ENCODE measurements at regions not wholly inside any gene's neighbourhood (a gene's known extent, or its start where the extent isn't known, plus 50 kb on each side); places are given as distances from the start of the nearest gene placed in this dataset.

DNA sequence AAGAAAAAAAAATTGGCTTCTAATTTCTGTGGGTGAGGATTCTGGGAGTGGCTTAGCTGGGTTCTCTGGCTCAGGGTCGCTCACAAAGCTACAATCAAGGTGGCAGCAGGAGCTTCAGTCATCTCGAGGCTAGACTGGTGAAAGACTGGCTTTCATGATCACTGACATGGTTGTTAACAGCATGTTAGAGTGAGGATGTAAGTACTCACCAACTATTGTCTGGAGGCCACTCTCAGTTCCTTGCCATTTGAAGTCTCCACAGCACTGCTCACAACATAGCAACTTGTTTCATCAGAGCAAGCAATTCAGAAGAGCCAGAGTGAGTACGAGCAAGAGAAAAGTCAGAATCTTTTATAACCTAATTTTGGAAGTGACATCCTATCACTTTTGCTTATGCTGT is 145.7 kb upstream of the PRSS16 start:
- TF ChIP-seq, protein P1, sequence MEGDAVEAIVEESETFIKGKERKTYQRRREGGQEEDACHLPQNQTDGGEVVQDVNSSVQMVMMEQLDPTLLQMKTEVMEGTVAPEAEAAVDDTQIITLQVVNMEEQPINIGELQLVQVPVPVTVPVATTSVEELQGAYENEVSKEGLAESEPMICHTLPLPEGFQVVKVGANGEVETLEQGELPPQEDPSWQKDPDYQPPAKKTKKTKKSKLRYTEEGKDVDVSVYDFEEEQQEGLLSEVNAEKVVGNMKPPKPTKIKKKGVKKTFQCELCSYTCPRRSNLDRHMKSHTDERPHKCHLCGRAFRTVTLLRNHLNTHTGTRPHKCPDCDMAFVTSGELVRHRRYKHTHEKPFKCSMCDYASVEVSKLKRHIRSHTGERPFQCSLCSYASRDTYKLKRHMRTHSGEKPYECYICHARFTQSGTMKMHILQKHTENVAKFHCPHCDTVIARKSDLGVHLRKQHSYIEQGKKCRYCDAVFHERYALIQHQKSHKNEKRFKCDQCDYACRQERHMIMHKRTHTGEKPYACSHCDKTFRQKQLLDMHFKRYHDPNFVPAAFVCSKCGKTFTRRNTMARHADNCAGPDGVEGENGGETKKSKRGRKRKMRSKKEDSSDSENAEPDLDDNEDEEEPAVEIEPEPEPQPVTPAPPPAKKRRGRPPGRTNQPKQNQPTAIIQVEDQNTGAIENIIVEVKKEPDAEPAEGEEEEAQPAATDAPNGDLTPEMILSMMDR (IDR thresholded peaks at IDR 0.05; ENCODE audit: control extremely low read depth, extremely low read depth, low read depth, missing control alignments), result no peak
- CTCF ChIA-PET, result interaction anchor here (1.0 to 1.9 kb wide), 5 partner anchors 10 to 507 kb away, joined by 3 to 5 read pairs (median 4); no protein-coding TSS in a partner anchor
- no peak for DNase-seq (ENCODE audit: extremely low spot score)
- POLR2A ChIA-PET, result no interaction called here

DNA sequence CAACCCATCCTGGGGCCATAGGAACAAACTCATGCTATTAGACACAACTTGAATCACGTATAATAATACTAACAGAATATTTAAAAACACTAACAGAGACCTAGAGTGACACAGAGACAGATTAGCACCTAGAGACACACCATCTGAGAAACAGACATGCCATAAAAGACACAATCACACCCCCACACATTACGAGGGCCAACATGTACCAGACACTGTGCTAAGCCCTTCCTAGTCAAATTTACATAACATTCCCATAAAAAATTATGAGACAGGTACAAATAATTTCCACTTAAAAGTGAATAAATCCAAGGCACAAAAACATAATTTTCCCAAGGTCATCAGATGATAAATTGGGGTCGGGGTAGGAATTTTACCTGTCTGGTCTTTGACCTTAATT is 141.1 kb upstream of the PRSS16 start:
- DNase-seq (ENCODE audit: extremely low spot score), result no peak
- TF ChIP-seq, protein P1 (IDR thresholded peaks at IDR 0.05; ENCODE audit: control extremely low read depth, extremely low read depth, low read depth, missing control alignments), result no peak
- ChIA-PET POLR2A (no interaction called here), CTCF (no interaction called here)

DNA sequence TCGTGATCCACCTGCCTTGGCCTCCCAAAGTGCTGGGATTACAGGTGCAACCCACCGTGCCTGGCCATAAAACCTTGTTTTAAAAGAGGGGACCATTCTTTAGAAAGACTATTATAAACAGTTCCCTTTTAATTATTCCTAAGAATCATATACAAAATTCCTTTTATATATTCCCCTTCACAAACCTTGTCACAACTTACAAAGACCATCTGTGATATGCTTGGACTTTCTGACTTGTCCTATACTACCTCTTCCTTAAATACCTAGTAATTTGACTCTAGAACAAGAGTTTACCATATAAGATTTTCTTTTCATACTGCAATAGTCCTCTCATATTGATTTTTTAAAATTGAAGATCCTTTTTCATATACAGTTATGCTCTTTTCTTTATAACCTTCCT is 135.8 kb upstream of the PRSS16 start:
- CTCF ChIA-PET, result no interaction called here
- DNase-seq (ENCODE audit: extremely low spot score), result no peak
- TF ChIP-seq, protein P1 (IDR thresholded peaks at IDR 0.05; ENCODE audit: control extremely low read depth, extremely low read depth, low read depth, missing control alignments), result no peak
- POLR2A ChIA-PET, result no interaction called here

DNA sequence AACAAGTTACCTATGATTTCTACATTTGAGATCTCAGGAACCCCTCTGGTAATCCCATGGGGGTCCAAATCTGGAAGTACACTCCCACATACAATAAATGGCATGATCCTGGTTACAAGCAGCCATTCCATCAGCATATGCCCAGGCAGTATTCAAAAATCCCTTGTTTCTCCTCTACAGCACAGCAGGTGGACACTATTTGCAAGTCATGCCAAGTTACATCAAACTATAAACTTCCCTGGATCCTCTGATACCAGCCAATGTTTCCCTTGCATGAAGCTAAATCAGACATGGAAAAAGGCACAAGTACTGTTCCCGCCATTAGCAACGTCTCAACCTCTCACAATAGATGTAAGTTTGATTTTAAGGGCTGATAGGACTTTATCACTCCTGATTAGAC is 134.5 kb upstream of the PRSS16 start:
- DNase-seq (ENCODE audit: extremely low spot score), result no peak
- TF ChIP-seq, protein P1 (IDR thresholded peaks at IDR 0.05; ENCODE audit: control extremely low read depth, extremely low read depth, low read depth, missing control alignments), result no peak
- POLR2A ChIA-PET, result no interaction called here
- CTCF ChIA-PET, result no interaction called here

DNA sequence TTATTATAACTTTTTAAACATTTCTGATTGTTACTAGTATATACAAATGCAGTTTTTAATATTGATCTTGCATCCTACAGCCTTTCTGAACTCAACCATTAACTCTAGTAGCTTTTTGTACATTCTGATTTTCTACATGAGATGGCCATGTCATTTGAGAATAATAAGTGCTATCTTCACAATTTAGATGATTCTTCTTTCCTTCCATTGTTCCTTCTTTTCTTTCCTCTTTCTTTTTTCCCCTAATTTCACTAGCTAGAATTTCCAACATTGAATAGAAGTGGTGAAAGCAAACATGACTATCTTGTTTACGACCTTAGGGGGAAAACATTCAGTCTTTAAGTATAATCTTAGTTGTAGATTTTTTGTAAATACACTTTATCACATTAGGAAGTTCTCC is 128.2 kb upstream of the PRSS16 start:
- no peak for DNase-seq (ENCODE audit: extremely low spot score)
- TF ChIP-seq, protein P1 (IDR thresholded peaks at IDR 0.05; ENCODE audit: control extremely low read depth, extremely low read depth, low read depth, missing control alignments), result no peak
- POLR2A ChIA-PET, result no interaction called here
- CTCF ChIA-PET, result interaction anchor here (1.0 kb wide), 1 partner anchor 17 kb away, joined by 4 read pairs; no protein-coding TSS in a partner anchor

DNA sequence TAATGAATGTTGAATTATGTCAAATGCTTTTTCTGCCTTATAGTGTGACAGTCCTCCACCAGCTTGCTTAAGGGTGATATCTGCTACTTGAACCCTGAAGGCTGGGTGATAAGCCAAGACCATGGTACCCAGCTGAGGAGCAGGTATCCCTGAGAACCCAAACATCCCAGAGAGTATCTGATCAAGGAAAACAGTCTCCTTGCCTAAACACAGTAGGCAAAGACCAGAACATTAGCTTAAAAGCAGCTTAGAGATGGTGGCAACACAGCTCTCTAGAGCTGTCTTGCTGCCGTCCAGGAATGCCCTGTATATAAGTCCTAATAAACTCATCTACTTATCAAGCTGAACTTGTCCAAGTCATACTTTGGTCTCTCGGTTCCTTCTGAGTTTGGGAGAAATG is 127.7 kb upstream of the PRSS16 start:
- POLR2A ChIA-PET, result no interaction called here
- CTCF ChIA-PET, result interaction anchor here (1.0 kb wide), 1 partner anchor 17 kb away, joined by 4 read pairs; no protein-coding TSS in a partner anchor
- TF ChIP-seq, protein P1 (IDR thresholded peaks at IDR 0.05; ENCODE audit: control extremely low read depth, extremely low read depth, low read depth, missing control alignments), result no peak
- no peak for DNase-seq (ENCODE audit: extremely low spot score)

DNA sequence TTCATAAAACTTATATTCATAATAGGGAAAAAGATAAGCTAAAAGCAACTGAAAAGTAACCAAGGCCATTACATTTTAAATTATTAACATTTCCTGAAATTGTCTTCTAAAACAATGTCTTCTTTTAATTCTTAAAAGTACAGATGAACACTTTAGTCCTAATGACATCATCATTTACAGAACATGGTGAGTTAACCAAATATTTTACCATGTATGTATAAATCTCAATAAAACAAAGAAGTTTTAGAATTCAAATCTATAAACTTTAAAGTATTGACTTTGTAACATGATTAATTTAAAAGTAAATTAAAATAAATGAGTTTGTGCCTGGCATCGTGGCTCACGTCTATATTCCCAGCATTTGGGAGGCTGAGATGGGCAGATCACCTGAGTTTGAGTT is 125.9 kb upstream of the PRSS16 start:
- CTCF ChIA-PET, result no interaction called here
- TF ChIP-seq, protein P1 (IDR thresholded peaks at IDR 0.05; ENCODE audit: control extremely low read depth, extremely low read depth, low read depth, missing control alignments), result no peak
- DNase-seq (ENCODE audit: extremely low spot score), result no peak
- POLR2A ChIA-PET, result no interaction called here
